ELF-1 (cell line): ENCODE measurements at regions not wholly inside any gene's neighbourhood (a gene's known extent, or its start where the extent isn't known, plus 50 kb on each side); places are given as distances from the start of the nearest gene placed in this dataset.
"Not testable (repeated sequence)": the region's sequence is repeated elsewhere in the genome, so short reads cannot be mapped to it uniquely, and the experiment has no call there.

Experiments used
- DNase-seq: peaks from one replicate; pipeline ENCODE4 v3.0.0-alpha.2; 2016; ENCODE audit warnings: low read depth, low spot score

- no peak for DNase-seq
Observed at GRCh38 chr14:53857625-53858344, 98.8 kb downstream of the BMP4 start.

- no peak for DNase-seq
Observed at GRCh38 chr14:53855574-53855973, 101.1 kb downstream of the BMP4 start.

- no peak for DNase-seq
Observed at GRCh38 chr14:53855127-53855526, 101.5 kb downstream of the BMP4 start.

- DNase-seq, result no peak
Observed at GRCh38 chr14:53851394-53852090, 105.1 kb downstream of the BMP4 start.

- no peak for DNase-seq
Observed at GRCh38 chr14:53850714-53851296, 105.8 kb downstream of the BMP4 start.

GRCh38 chr14:53849549-53849948 lies 107.1 kb downstream of the BMP4 start:
- DNase-seq, result no peak

- DNase-seq, result no peak
Observed at GRCh38 chr14:53848854-53849253, 107.8 kb downstream of the BMP4 start.

GRCh38 chr14:53847881-53848280 lies 108.7 kb downstream of the BMP4 start:
- DNase-seq, result no peak

- no peak for DNase-seq
Observed at GRCh38 chr14:53847057-53847456, 109.6 kb downstream of the BMP4 start.

GRCh38 chr14:53845813-53846693 lies 110.6 kb downstream of the BMP4 start:
- no peak for DNase-seq

- DNase-seq, result no peak
Observed at GRCh38 chr14:53842938-53843337, 113.7 kb downstream of the BMP4 start.

- DNase-seq, result no peak
Observed at GRCh38 chr14:53841109-53842099, 115.2 kb downstream of the BMP4 start.

GRCh38 chr14:53840444-53840843 lies 116.2 kb downstream of the BMP4 start:
- DNase-seq, result no peak

- no peak for DNase-seq
Observed at GRCh38 chr14:53838374-53838773, 118.3 kb downstream of the BMP4 start.

GRCh38 chr14:53837656-53838055 lies 119.0 kb downstream of the BMP4 start:
- not testable (repeated sequence) for DNase-seq

GRCh38 chr14:53836551-53836950 lies 120.1 kb downstream of the BMP4 start:
- no peak for DNase-seq

GRCh38 chr14:53828820-53829219 lies 127.8 kb downstream of the BMP4 start:
- DNase-seq, result no peak

GRCh38 chr14:53824061-53824460 lies 132.6 kb downstream of the BMP4 start:
- DNase-seq, result no peak

GRCh38 chr14:53814392-53814791 lies 142.2 kb downstream of the BMP4 start:
- DNase-seq, result no peak

GRCh38 chr14:53810221-53810620 lies 146.4 kb downstream of the BMP4 start:
- DNase-seq, result no peak

- no peak for DNase-seq
Observed at GRCh38 chr14:53808042-53808441, 148.6 kb downstream of the BMP4 start.
